Left forelimb (tissue), 1 donor: ENCODE measurements at regions not wholly inside any gene's neighbourhood (a gene's known extent, or its start where the extent isn't known, plus 50 kb on each side); places are given as distances from the start of the nearest gene placed in this dataset.

Experiments used
- DNase-seq: peaks from one replicate; pipeline ENCODE4 v3.0.0-alpha.2; 2018; ENCODE audit warnings: low spot score

DNA sequence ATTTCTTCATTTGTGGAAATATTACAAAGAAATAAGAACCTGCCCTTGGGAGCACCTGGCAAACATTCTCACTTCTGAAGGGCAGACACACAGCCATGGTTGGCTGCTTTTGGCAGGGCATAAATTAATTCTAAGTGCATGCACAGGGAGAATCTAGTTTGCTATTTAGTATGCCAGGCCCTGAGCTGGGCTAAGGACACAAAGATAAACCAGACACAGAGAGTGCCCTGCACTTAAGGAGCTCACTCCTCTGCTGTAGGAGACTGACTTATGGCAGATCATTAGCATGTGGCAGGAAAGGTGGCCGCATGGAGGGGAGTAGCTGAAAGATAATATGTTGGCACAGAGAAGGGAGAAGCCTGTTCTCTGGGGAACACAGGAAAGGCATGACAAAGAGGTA, 367.0 kb downstream of the LPIN1 start:
- no peak for DNase-seq

DNA sequence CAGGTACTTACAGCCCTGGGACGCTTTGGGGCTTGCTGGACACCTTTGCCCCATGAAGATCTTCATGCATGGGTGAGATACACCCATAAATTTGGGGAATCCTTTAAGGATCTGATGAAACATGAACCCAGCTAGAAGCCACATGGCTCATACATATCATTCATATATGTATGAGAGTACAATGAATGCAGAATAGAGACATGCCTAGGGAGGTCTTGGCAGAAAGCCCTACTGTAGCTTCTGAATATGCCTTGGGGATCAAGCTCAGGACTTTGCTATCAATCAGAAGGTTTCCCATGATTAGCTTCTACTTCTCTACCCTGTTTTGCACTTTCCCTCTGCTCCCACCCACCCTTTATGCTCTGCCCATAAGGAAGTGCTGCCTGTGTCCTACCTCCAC, 368.4 kb downstream of the LPIN1 start:
- DNase-seq, result no peak

DNA sequence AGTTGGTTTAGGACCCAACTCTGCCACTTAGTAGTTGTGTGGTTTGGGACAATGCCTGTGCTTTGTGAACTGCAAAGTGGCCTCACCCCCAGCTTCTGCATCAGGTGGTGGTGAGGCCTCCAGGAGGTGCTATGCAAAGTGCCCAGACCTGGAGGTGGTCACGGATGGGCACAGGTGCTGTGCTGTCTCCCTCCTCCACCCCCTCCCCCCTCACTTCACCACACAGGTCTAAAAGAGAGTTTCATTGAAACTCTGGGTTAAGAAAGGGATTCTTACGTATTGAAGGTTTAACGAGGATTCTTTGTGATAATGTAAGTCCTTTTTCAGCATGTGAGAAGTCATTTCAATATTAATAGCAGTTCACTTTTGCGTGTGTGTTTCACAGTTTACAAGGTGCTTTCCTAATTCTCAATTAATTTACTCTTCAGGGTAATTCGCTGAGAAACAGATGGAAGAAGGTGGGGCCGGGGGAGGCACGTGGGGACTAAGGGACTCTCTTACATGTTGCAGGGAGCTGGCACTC, 369.9 kb downstream of the LPIN1 start:
- no peak for DNase-seq

GRCh38 chr2:12119841-12120240, 373.4 kb downstream of the LPIN1 start:
- no peak for DNase-seq

GRCh38 chr2:12120281-12121150, 374.1 kb downstream of the LPIN1 start:
- no peak for DNase-seq

- no peak for DNase-seq
Observed at GRCh38 chr2:12124790-12125189, 378.4 kb downstream of the LPIN1 start.

DNA sequence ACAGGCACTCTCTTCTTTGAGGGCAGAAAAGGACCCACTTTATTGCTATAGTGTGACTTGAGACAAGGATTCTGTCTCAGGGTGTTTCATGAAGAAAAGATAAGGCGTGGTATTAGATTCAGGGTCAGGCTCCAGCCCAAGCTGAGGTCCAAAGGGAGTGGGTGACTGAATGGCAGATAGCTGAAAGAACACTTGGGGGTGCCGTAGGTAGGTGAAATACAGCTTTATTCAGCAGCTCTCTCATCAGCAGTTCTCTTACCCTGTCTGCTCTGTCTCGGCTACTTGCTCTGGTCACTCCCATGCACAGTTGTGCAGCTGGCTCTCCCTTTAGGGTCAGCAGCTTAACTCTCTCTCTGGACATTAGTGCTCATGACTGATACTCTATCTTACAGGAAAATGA, 379.9 kb downstream of the LPIN1 start:
- no peak for DNase-seq

GRCh38 chr2:12127638-12128037, 381.2 kb downstream of the LPIN1 start:
- DNase-seq, result no peak

- no peak for DNase-seq
Observed at GRCh38 chr2:12131975-12132374, 385.5 kb downstream of the LPIN1 start.

- no peak for DNase-seq
Observed at GRCh38 chr2:12141618-12142258, 395.3 kb downstream of the LPIN1 start.

DNA sequence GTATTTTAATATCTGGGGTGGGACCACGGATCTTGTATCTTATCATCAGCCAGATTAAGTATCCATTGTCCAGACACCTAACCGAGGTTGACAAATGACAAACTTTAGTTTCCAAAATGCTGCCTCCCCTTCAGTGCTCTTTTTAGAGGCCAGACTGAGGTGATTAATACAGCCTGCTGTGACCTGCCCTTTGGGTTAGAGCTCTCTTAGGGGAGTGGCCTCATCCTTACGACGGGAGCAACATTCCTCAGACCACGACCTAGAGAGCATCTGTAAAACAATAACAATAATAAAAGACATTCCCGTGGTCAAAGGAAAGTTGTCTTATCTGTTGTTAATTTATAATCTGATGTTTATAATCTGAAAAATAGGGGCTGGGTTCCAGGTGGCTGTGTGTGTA, 405.3 kb downstream of the LPIN1 start:
- no peak for DNase-seq

DNA sequence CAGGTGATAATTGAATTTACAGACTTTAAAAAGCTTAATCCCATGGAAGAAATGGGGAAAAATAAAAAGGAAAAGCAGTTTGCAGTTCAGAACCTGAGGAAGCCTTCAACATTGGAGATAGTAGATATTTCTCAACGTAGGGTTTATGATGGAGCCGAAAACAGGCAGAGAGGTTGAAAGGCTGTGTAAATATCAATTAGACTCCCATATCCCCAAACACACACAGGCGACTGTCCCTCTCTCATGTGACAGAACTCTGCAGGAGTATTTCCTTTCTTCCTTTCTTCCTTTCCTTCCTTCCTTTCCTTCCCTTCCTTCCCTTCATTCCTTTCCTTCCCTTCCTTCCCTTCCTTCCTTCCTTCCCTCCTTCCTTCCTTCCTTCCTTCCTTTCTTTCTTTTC, 406.5 kb downstream of the LPIN1 start:
- no peak for DNase-seq

DNA sequence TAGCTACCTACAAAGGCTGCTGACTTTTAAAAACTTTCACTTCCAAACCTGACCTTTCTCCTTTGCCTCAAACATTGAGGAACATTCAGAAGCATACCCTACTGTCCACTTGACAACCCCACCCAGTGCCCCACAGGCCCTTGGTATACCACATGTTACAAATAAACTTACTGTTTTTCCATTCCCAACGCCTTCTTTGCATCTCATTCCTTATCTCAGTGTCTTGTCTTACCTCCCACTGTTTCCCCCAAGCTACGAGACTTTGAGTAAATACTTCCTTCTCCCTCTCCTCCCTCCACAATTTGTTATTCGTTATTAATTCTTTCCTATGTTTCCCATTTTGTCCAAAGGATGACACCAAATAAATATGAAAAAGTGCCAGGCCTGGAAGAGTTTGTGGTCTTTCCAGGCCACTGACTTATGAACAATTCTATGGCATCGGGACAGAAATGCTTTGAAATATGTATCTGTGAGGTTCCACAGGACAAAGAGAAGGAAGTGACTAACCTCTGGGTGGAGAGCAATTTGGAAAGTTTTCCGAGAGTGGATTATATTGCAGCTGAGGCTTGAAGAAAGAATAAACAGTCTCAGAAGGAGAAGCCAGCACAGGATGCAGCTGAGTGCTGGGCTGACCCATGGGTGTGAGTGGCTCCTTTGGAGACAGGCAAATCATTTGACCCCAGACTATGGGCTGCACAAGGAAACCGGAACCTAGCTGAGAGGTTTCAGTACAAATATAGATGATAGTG, 409.0 kb downstream of the LPIN1 start:
- DNase-seq, result no peak

- no peak for DNase-seq
Observed at GRCh38 chr2:12156349-12156748, 409.9 kb downstream of the LPIN1 start.

GRCh38 chr2:12161085-12161484, 414.7 kb downstream of the LPIN1 start:
- DNase-seq, result no peak

DNA sequence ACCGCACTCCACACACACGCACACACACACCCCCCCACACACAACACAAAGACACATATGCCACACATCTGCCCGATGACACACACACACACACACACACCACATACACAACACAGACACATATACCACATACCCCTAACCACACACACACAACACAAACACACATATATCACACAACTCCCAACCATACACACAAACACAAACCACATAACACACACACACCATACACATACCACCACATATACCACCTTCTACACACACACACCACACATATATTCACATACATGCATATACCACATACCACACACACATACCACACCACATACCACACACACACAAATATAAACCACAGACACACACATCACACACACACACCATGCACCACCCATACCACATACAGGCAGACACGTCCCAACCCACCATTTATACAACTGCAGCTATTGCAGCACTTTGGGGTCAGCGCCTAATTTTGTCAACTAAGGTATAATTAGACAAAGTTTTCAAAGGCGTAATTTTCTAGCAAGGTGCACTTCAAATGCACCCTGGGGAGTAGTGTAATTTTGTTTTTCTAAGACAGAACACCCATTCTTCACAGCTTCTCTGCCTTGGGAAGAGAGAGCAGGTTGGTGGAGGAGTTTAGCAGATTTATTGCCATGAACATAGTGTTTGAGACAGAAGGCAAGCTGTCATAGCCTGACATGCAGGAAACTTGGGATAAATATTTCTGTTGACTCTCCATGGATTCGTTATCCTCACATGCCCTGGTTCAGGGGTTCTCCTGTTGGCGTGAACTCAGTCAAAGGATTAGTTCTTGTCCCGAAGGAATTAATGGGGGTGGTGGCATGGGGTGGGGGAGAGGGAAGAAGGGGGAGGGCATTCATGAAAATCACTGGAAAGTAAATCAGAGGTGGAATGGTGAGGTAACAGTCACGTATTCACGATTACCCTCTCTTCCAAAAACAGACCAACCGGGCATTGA, 416.1 kb downstream of the LPIN1 start:
- DNase-seq, result no peak

DNA sequence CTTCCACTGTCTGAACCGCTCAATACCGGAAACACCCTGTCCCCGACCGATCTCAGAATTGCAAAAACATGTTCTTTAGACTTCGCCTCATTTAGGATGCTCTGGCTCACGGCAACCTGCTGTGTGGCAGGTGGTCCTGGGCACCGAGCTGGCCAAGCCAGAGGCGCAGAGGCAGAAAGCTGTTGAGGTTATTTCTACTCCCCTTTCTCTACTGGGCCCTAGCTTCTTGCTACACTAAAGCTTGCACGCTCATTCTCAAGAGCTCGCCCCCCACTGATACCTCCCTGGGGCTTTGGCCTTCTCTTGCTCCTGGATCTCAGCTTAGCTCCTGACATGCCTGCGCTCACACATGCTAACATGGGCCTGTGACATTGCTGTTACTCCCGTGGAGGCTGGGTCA, 417.4 kb downstream of the LPIN1 start:
- no peak for DNase-seq

- no peak for DNase-seq
Observed at GRCh38 chr2:12164689-12165088, 418.3 kb downstream of the LPIN1 start.

DNA sequence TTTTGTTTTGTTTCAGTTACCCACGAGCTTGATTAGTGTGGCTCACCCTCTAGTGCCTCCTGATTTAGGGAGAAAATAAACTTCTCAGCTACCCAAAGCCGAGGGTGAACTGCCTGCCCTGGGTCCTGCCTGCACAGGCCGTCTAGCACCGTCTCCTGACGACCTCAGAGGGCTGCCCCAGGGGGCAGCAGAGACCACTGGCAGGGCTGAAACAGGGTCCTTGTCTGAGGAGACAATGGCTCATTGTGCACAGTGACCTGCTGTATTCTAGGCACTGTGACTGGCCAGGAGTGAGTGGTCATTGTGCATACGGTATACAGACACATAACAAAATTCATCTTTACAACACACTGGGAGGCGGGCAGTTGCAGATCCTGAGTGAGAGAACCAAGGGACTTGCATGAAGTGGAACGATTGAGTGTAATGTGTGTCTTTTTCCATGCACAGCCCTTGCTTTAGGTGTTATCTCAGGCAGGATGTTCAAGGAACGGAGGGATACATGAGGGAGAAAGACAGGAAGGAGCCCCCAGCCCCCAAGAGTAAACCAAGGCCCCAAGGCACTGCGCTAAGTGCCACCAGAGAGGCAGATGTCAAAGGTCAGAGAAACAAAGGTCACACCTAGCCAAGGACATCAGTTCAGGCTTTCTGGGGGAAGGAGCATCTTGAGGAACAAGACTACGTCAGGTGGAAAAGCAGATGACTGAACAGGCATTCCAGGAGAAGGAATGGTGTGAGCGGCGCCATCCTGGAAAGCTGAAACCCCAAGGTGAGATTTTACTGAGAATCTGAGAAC, 421.3 kb downstream of the LPIN1 start:
- DNase-seq, result no peak

DNA sequence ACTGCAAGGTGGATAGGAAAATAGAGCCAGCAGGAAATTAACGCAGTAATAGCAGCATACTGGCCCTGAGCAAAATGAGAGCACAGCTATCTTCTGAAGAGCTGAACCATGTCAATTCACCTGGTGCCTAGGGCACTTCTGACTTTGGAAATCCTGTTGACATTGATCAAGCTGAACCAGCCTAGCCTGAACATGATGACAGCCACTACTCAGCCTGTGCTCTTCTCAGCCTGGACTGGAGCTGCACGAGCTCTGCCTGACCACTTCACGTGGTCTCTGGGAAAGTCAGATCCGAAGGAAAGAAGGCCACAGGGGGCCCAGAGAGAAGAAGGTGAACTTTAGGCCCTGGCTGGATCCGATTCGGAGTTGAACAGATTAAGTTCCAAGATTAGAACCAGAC, 421.9 kb downstream of the LPIN1 start:
- no peak for DNase-seq
